Endothelial cell (in vitro differentiated cells): ENCODE measurements at regions not wholly inside any gene's neighbourhood (a gene's known extent, or its start where the extent isn't known, plus 50 kb on each side); places are given as distances from the start of the nearest gene placed in this dataset.

Experiments
- DNase-seq: peaks from one replicate; pipeline ENCODE4 v3.0.0; 2021; ENCODE audit warnings: low spot score
- H3K27ac Mint-ChIP-seq: one replicate; pipeline ENCODE4 v1.8.0; 2021; ENCODE audit warnings: mixed read lengths, inconsistent platforms; ENCODE audit not compliant: unreplicated experiment
- H3K27me3 Mint-ChIP-seq: one replicate; pipeline ENCODE4 v1.8.0; 2021; ENCODE audit warnings: mild to moderate bottlenecking, moderate library complexity, mixed read lengths, inconsistent platforms; ENCODE audit not compliant: unreplicated experiment
- H3K36me3 Mint-ChIP-seq: one replicate; pipeline ENCODE4 v1.8.0; 2021; ENCODE audit warnings: mild to moderate bottlenecking, low read depth, mixed read lengths, inconsistent platforms; ENCODE audit not compliant: unreplicated experiment
- H3K4me1 Mint-ChIP-seq: one replicate; pipeline ENCODE4 v1.8.0; 2021; ENCODE audit warnings: mild to moderate bottlenecking, mixed read lengths, inconsistent platforms; ENCODE audit not compliant: unreplicated experiment
- H3K4me3 Mint-ChIP-seq: one replicate; pipeline ENCODE4 v1.8.0; 2021; ENCODE audit warnings: mild to moderate bottlenecking, mixed read lengths, inconsistent platforms; ENCODE audit not compliant: unreplicated experiment
- H3K9me3 Mint-ChIP-seq: one replicate; pipeline ENCODE4 v1.8.0; 2021; ENCODE audit warnings: mixed read lengths, inconsistent platforms; ENCODE audit not compliant: unreplicated experiment
- CTCF ChIP-seq: fragments of 200-600 bp; sonication (generic); IDR thresholded peaks from one replicate; pipeline ENCODE4 v1.5.0; 2021; ENCODE audit warnings: antibody characterized with exemption; ENCODE audit not compliant: unreplicated experiment

GRCh38 chr3:104992676-104993075 lies 374.0 kb upstream of the ALCAM start:
- Mint-ChIP-seq H3K27ac (no peak overlapping the region), H3K36me3 (no peaks in the 10 kb centered on the region), H3K9me3 (no peaks in the 10 kb centered on the region), H3K4me3 (no peak overlapping the region), H3K4me1 (no peaks in the 10 kb centered on the region), H3K27me3 (peaks cover 3% of the 10 kb centered on the region)
- TF ChIP-seq CTCF: no peak
- DNase-seq: no peak

GRCh38 chr3:105006164-105006563 lies 360.5 kb upstream of the ALCAM start:
- no peaks in the 10 kb centered on the region for H3K4me1 Mint-ChIP-seq
- no peak for DNase-seq
- H3K4me3 Mint-ChIP-seq: no peak overlapping the region
- no peak for TF ChIP-seq CTCF
- H3K36me3 Mint-ChIP-seq: no peaks in the 10 kb centered on the region
- H3K27me3 Mint-ChIP-seq: no peaks in the 10 kb centered on the region
- H3K9me3 Mint-ChIP-seq: no peaks in the 10 kb centered on the region
- no peak overlapping the region for H3K27ac Mint-ChIP-seq

GRCh38 chr3:105013657-105014056 lies 353.1 kb upstream of the ALCAM start:
- no peaks in the 10 kb centered on the region for H3K27me3 Mint-ChIP-seq
- H3K9me3 Mint-ChIP-seq: no peaks in the 10 kb centered on the region
- no peaks in the 10 kb centered on the region for H3K36me3 Mint-ChIP-seq
- no peak for TF ChIP-seq CTCF
- H3K27ac Mint-ChIP-seq: no peak overlapping the region
- no peak overlapping the region for H3K4me3 Mint-ChIP-seq
- no peak for DNase-seq
- no peaks in the 10 kb centered on the region for H3K4me1 Mint-ChIP-seq

GRCh38 chr3:105014631-105015030 lies 352.1 kb upstream of the ALCAM start:
- Mint-ChIP-seq H3K9me3 (no peaks in the 10 kb centered on the region), H3K36me3 (no peaks in the 10 kb centered on the region), H3K4me1 (no peaks in the 10 kb centered on the region), H3K27ac (no peak overlapping the region), H3K4me3 (no peak overlapping the region), H3K27me3 (no peaks in the 10 kb centered on the region)
- no peak for DNase-seq
- no peak for TF ChIP-seq CTCF

GRCh38 chr3:105022813-105023212 lies 343.9 kb upstream of the ALCAM start:
- no peaks in the 10 kb centered on the region for H3K27me3 Mint-ChIP-seq
- no peak overlapping the region for H3K4me3 Mint-ChIP-seq
- H3K4me1 Mint-ChIP-seq: no peaks in the 10 kb centered on the region
- H3K9me3 Mint-ChIP-seq: no peaks in the 10 kb centered on the region
- H3K27ac Mint-ChIP-seq: no peak overlapping the region
- no peak for TF ChIP-seq CTCF
- no peaks in the 10 kb centered on the region for H3K36me3 Mint-ChIP-seq
- DNase-seq: no peak
